ENCODE measurements at regions not wholly inside any gene's neighbourhood (a gene's known extent, or its start where the extent isn't known, plus 50 kb on each side); places are given as distances from the start of the nearest gene placed in this dataset.

GRCh38 chr12:45131506-45131905 is 80.6 kb upstream of the DBX2 start:
- Histone ChIP-seq H3K27me3 (replicated peaks; ENCODE audit: control insufficient read depth, insufficient read depth, low read length) (no peaks in the 10 kb centered on the region), H3K4me3 (ENCODE audit: low read depth, low read length) (no peak overlapping the region), H3K4me1 (no peaks in the 10 kb centered on the region), H3K36me3 (ENCODE audit: control insufficient read depth, insufficient read depth, low read length) (no peaks in the 10 kb centered on the region), H3K9me3 (no peaks in the 10 kb centered on the region)
- Mint-ChIP-seq H3K27me3 (ENCODE audit: insufficient read depth, unreplicated experiment) (no peaks in the 10 kb centered on the region), H3K4me1 (ENCODE audit: low read depth, unreplicated experiment) (no peaks in the 10 kb centered on the region), H3K36me3 (ENCODE audit: insufficient read depth, unreplicated experiment) (no peaks in the 10 kb centered on the region), H3K9me3 (ENCODE audit: unreplicated experiment) (peaks cover 24% of the 10 kb centered on the region), H3K4me3 (ENCODE audit: unreplicated experiment) (no peak overlapping the region), H3K27ac (ENCODE audit: unreplicated experiment) (no peak overlapping the region)
- ChIA-PET POLR2A (no interaction called here), CTCF (no interaction called here)
- no peak for DNase-seq
- TF ChIP-seq CTCF (IDR thresholded peaks at IDR 0.05; ENCODE audit: insufficient read depth in 1 of 2, low read depth in 1 of 2, low read length in 1 of 2, severe bottlenecking in 1 of 2, unreplicated experiment in 1 of 2), result no peak
- BruUV-seq (replicated peaks), result no TSS peak
- intact Hi-C loops (cut with micrococcal nuclease; ENCODE audit: unreplicated experiment), result loop anchor here (2.0 to 10.0 kb wide), 5 partner anchors 39 to 781 kb away; partner anchors contain the start of gene ARID2

- H3K27me3 Mint-ChIP-seq (ENCODE audit: insufficient read depth, unreplicated experiment), result no peaks in the 10 kb centered on the region
- Histone ChIP-seq H3K4me3 (ENCODE audit: low read depth, low read length) (no peak overlapping the region), H3K4me1 (no peaks in the 10 kb centered on the region), H3K27me3 (replicated peaks; ENCODE audit: control insufficient read depth, insufficient read depth, low read length) (no peaks in the 10 kb centered on the region), H3K9me3 (no peaks in the 10 kb centered on the region; the same call in 1 of the 2 replicates), H3K36me3 (ENCODE audit: control insufficient read depth, insufficient read depth, low read length) (no peaks in the 10 kb centered on the region)
- ChIA-PET POLR2A (no interaction called here), CTCF (no interaction called here)
- H3K4me3 Mint-ChIP-seq (ENCODE audit: unreplicated experiment), result no peak overlapping the region
- peaks cover 19% of the 10 kb centered on the region for H3K9me3 Mint-ChIP-seq (ENCODE audit: unreplicated experiment)
- no peaks in the 10 kb centered on the region for H3K36me3 Mint-ChIP-seq (ENCODE audit: insufficient read depth, unreplicated experiment)
- H3K4me1 Mint-ChIP-seq (ENCODE audit: low read depth, unreplicated experiment), result no peaks in the 10 kb centered on the region
- TF ChIP-seq CTCF (IDR thresholded peaks at IDR 0.05; ENCODE audit: insufficient read depth in 1 of 2, low read depth in 1 of 2, low read length in 1 of 2, severe bottlenecking in 1 of 2, unreplicated experiment in 1 of 2), result no peak
- DNase-seq, result no peak
- intact Hi-C loops (cut with micrococcal nuclease; ENCODE audit: unreplicated experiment), result loop anchor here (10.0 kb wide), 1 partner anchor 586 kb away; the partner anchor contains the start of gene ARID2
- BruUV-seq (replicated peaks), result no TSS peak
- H3K27ac Mint-ChIP-seq (ENCODE audit: unreplicated experiment), result no peak overlapping the region
Measured at GRCh38 chr12:45138609-45139008, 77.3 kb upstream of the ANO6 start.

- CTCF ChIA-PET, result no interaction called here
Measured at GRCh38 chr12:45148006-45148405, 67.9 kb upstream of the ANO6 start.

More at GRCh38 chr12:45148006-45148405, 67.9 kb upstream of the ANO6 start:
- H3K27ac Mint-ChIP-seq (ENCODE audit: unreplicated experiment), result no peak overlapping the region
- no peaks in the 10 kb centered on the region for H3K27me3 ChIP-seq (replicated peaks; ENCODE audit: control insufficient read depth, insufficient read depth, low read length)
- no peak for DNase-seq
- H3K36me3 Mint-ChIP-seq (ENCODE audit: insufficient read depth, unreplicated experiment), result no peaks in the 10 kb centered on the region
- intact Hi-C loops (cut with micrococcal nuclease; ENCODE audit: unreplicated experiment), result no loop called here
- no peaks in the 10 kb centered on the region for H3K36me3 ChIP-seq (ENCODE audit: control insufficient read depth, insufficient read depth, low read length)
- no peak overlapping the region for H3K4me3 ChIP-seq (ENCODE audit: low read depth, low read length)
- no peak overlapping the region for H3K4me3 Mint-ChIP-seq (ENCODE audit: unreplicated experiment)
- H3K27me3 Mint-ChIP-seq (ENCODE audit: insufficient read depth, unreplicated experiment), result no peaks in the 10 kb centered on the region
- POLR2A ChIA-PET, result no interaction called here
- no peaks in the 10 kb centered on the region for H3K4me1 Mint-ChIP-seq (ENCODE audit: low read depth, unreplicated experiment)
- H3K4me1 ChIP-seq, result no peaks in the 10 kb centered on the region
- peaks cover 20% of the 10 kb centered on the region for H3K9me3 ChIP-seq
- TF ChIP-seq CTCF (IDR thresholded peaks at IDR 0.05; ENCODE audit: insufficient read depth in 1 of 2, low read depth in 1 of 2, low read length in 1 of 2, severe bottlenecking in 1 of 2, unreplicated experiment in 1 of 2), result no peak
- peaks cover 33% of the 10 kb centered on the region for H3K9me3 Mint-ChIP-seq (ENCODE audit: unreplicated experiment)
- BruUV-seq (replicated peaks), result no TSS peak
